Peyer's patch (tissue), 4 donors: ENCODE measurements at regions not wholly inside any gene's neighbourhood (a gene's known extent, or its start where the extent isn't known, plus 50 kb on each side); places are given as distances from the start of the nearest gene placed in this dataset.

Experiments used
- POLR2A ChIP-seq, 2 donors: fragments of 450-650 bp; IDR thresholded peaks; one replicate each; pipeline ENCODE4 v1.5.1; 2017; ENCODE audit warnings: antibody characterized with exemption in 2 of 2, mild to moderate bottlenecking in 2 of 2, moderate library complexity in 2 of 2
- TF ChIP-seq, protein P1 (sequence below), 6 experiments: fragments of 450-650 bp in 4 of 6; fragments of 200-600 bp in 2 of 6; sonication (generic) in 1 of 6; IDR thresholded peaks; one replicate each; pipeline ENCODE4 v1.5.1; 2017 to 2019; ENCODE audit warnings: antibody characterized with exemption in 6 of 6, mild to moderate bottlenecking in 3 of 6, moderate library complexity in 1 of 6

DNA sequence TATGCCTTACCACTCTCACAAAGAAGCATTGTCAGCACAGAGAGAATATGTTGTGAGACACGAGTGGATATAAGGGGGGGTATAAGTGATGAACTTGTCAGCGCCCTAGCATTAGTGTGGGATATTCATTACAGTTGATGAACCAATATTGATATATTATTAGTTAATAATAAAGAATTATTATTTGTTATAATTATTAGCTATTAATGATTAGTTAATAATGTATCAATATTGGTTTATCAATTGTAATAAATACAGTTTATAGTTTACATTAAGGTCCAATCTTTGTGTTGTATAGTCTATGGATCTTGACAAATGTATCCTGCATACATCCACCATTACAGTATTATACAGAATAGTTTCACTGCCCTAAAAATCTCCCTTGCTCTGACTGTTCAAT lies 120.2 kb upstream of the NCAM2 start:
- TF ChIP-seq POLR2A (IDR thresholded peaks at IDR 0.05), result no peak
- TF ChIP-seq, protein P1, sequence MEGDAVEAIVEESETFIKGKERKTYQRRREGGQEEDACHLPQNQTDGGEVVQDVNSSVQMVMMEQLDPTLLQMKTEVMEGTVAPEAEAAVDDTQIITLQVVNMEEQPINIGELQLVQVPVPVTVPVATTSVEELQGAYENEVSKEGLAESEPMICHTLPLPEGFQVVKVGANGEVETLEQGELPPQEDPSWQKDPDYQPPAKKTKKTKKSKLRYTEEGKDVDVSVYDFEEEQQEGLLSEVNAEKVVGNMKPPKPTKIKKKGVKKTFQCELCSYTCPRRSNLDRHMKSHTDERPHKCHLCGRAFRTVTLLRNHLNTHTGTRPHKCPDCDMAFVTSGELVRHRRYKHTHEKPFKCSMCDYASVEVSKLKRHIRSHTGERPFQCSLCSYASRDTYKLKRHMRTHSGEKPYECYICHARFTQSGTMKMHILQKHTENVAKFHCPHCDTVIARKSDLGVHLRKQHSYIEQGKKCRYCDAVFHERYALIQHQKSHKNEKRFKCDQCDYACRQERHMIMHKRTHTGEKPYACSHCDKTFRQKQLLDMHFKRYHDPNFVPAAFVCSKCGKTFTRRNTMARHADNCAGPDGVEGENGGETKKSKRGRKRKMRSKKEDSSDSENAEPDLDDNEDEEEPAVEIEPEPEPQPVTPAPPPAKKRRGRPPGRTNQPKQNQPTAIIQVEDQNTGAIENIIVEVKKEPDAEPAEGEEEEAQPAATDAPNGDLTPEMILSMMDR (IDR thresholded peaks at IDR 0.05), result no peak
